K562 (cell line): ENCODE measurements at regions not wholly inside any gene's neighbourhood (a gene's known extent, or its start where the extent isn't known, plus 50 kb on each side); places are given as distances from the start of the nearest gene placed in this dataset.
A peak's percentile ranks its signal among the peaks of the same experiment; 100 is the strongest.

Experiments used
- CBX8 ChIP-seq: fragments of 200-600 bp; sonication (generic); IDR thresholded peaks from 2 replicates; pipeline ENCODE4 v1.6.1; 2012; ENCODE audit warnings: borderline replicate concordance, mixed run types, low read depth, mild to moderate bottlenecking, moderate library complexity, mixed read lengths, low read length, control low read depth, inconsistent platforms; ENCODE audit not compliant: poor library complexity, severe bottlenecking; ENCODE audit errors: extremely low read depth
- EGR1 ChIP-seq: fragments of 450-650 bp; conservative IDR thresholded peaks from 2 replicates; pipeline ENCODE4 v1.6.1; 2017; ENCODE audit warnings: mild to moderate bottlenecking
- HMGN3 ChIP-seq: IDR thresholded peaks from 2 replicates; pipeline ENCODE4 v1.6.1; 2011; ENCODE audit warnings: borderline replicate concordance, low read depth, mild to moderate bottlenecking, mixed read lengths, low read length; ENCODE audit not compliant: insufficient read length; ENCODE audit errors: extremely low read depth
- IFI16 ChIP-seq: fragments of 250-450 bp; sonication (Bioruptor Pico); IDR thresholded peaks from 2 replicates; pipeline ENCODE4 v2.1.2; 2022; ENCODE audit warnings: mild to moderate bottlenecking, inconsistent platforms
- MAFG ChIP-seq: fragments of 450-650 bp; conservative IDR thresholded peaks from 2 replicates; pipeline ENCODE4 v1.6.1; 2016; ENCODE audit warnings: missing genetic modification characterization, missing compliant biosample characterization
- MNT ChIP-seq, 2 experiments: fragments of 450-650 bp; conservative IDR thresholded peaks; 2 replicates each; pipeline ENCODE4 v1.6.1; 2017; ENCODE audit warnings: mild to moderate bottlenecking in 2 of 2, moderate library complexity in 2 of 2
- RBM17 ChIP-seq: fragments of 200-400 bp; formaldehyde crosslinking; IDR thresholded peaks from 2 replicates; pipeline ENCODE4 v1.6.1; 2017; ENCODE audit warnings: low read depth, mild to moderate bottlenecking, low read length, borderline replicate concordance
- ZNF263 ChIP-seq: sonication (generic); formaldehyde crosslinking; IDR thresholded peaks from 2 replicates; pipeline ENCODE4 v1.8.0; 2022; ENCODE audit warnings: mild to moderate bottlenecking, missing genetic modification reagents, borderline replicate concordance
- ZNF395 ChIP-seq: fragments of 200-800 bp; sonication (Bioruptor generic); IDR thresholded peaks from 2 replicates; pipeline ENCODE4 v1.6.1; 2017; ENCODE audit warnings: missing genetic modification characterization, missing compliant biosample characterization
- TF ChIP-seq, protein P1 (sequence below), 2 experiments: IDR thresholded peaks; 2 replicates each; pipeline ENCODE4 v1.6.1; 2012; ENCODE audit warnings: improper control_type of control experiment in 2 of 2, low read depth in 2 of 2, low read length in 2 of 2, borderline replicate concordance in 1 of 2
- TF ChIP-seq, protein P2 (sequence below): IDR thresholded peaks from 3 replicates; pipeline ENCODE4 v1.6.1; 2011; ENCODE audit warnings: borderline replicate concordance, mild to moderate bottlenecking; ENCODE audit not compliant: insufficient read length, insufficient read depth

DNA sequence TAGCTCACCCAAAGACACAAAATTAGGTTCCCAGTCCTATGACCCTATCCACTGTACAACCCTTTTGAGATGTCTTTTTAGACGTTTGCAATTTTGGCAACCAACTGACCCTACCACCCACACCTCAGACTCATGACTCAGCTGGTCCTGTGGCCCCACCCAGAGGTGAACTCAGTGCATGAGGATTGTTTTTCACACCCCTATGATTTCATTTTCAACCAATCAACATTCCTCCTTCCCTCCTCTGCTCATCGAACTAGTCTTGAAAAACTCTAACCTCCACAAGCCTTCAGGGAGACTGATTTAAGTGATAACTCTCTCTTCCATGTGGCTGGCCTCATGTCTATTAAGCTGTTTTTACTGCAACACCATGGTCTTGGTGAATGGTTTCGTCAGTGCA is 350.7 kb downstream of the UQCRFS1 start (continued):
- TF ChIP-seq, protein P1, sequence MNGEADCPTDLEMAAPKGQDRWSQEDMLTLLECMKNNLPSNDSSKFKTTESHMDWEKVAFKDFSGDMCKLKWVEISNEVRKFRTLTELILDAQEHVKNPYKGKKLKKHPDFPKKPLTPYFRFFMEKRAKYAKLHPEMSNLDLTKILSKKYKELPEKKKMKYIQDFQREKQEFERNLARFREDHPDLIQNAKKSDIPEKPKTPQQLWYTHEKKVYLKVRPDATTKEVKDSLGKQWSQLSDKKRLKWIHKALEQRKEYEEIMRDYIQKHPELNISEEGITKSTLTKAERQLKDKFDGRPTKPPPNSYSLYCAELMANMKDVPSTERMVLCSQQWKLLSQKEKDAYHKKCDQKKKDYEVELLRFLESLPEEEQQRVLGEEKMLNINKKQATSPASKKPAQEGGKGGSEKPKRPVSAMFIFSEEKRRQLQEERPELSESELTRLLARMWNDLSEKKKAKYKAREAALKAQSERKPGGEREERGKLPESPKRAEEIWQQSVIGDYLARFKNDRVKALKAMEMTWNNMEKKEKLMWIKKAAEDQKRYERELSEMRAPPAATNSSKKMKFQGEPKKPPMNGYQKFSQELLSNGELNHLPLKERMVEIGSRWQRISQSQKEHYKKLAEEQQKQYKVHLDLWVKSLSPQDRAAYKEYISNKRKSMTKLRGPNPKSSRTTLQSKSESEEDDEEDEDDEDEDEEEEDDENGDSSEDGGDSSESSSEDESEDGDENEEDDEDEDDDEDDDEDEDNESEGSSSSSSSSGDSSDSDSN (IDR thresholded peaks at IDR 0.05; ENCODE audit: borderline replicate concordance in 1 of 2, low read depth in 2 of 2, low read length in 2 of 2), result no peak
- TF ChIP-seq EGR1, result peak; percentile 22; the same call in 1 of the 2 replicates
- no peak for TF ChIP-seq ZNF395 (CRISPR knock-in tag)
- no peak for TF ChIP-seq HMGN3
- no peak for TF ChIP-seq MAFG (tag)
- no peak for TF ChIP-seq MNT (conservative IDR thresholded peaks at IDR 0.05)
- TF ChIP-seq, protein P2, sequence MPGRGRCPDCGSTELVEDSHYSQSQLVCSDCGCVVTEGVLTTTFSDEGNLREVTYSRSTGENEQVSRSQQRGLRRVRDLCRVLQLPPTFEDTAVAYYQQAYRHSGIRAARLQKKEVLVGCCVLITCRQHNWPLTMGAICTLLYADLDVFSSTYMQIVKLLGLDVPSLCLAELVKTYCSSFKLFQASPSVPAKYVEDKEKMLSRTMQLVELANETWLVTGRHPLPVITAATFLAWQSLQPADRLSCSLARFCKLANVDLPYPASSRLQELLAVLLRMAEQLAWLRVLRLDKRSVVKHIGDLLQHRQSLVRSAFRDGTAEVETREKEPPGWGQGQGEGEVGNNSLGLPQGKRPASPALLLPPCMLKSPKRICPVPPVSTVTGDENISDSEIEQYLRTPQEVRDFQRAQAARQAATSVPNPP, result no peak
- TF ChIP-seq CBX8, result no peak
- no peak for TF ChIP-seq IFI16 (CRISPR knock-in tag)
- no peak for TF ChIP-seq ZNF263
- no peak for TF ChIP-seq RBM17
- TF ChIP-seq, all 486 proteins: peak for 2
